ENCODE measurements at regions not wholly inside any gene's neighbourhood (a gene's known extent, or its start where the extent isn't known, plus 50 kb on each side); places are given as distances from the start of the nearest gene placed in this dataset.

DNA sequence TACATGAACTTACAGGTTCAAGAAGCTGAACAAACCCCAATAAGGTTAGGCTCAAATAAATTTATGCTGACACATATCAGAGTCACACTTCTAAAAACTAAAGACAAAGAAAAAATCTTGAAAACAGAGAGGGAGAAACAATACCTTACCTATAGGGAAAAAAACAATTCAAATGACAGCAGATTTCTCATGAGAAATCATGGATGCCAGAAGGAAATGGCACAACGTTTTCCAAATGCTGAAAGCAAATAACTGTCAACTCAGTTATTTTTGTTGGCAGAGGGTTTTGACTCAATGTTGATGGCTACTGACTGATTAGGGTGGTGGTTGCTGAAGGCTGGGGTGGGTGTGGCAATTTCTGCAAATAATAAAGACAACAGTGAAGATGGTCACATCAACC, 239.4 kb downstream of the ARHGAP12 start:
- Mint-ChIP-seq H3K36me3 (no peaks in the 10 kb centered on the region), H3K27ac (no peak overlapping the region), H3K27me3 (ENCODE audit: low read depth in 2 of 2) (no peaks in the 10 kb centered on the region), H3K4me3 (no peak overlapping the region), H3K9me3 (peaks cover 3 to 6% of the 10 kb centered on the region in 2 donors), H3K4me1 (no peaks in the 10 kb centered on the region)
- H3K27ac ChIP-seq (ENCODE audit: low read length): no peak overlapping the region
- ATAC-seq (no peak), DNase-seq (no peak)
- no peaks in the 10 kb centered on the region for H3K4me1 ChIP-seq (ENCODE audit: control insufficient read depth, insufficient read depth, low read length)
- no peaks in the 10 kb centered on the region for H3K9me3 ChIP-seq (ENCODE audit: control insufficient read depth, insufficient read depth, low read length)
- no peaks in the 10 kb centered on the region for H3K27me3 ChIP-seq (ENCODE audit: control insufficient read depth, insufficient read depth, low read length)
- intact Hi-C loops (cut with micrococcal nuclease): no loop called here
- 75% methylated on average over 1 of the region's 1 CpG for WGBS (ENCODE audit: insufficient coverage)
- H3K4me3 ChIP-seq (ENCODE audit: low read length): no peak overlapping the region
- TF ChIP-seq, protein P1, sequence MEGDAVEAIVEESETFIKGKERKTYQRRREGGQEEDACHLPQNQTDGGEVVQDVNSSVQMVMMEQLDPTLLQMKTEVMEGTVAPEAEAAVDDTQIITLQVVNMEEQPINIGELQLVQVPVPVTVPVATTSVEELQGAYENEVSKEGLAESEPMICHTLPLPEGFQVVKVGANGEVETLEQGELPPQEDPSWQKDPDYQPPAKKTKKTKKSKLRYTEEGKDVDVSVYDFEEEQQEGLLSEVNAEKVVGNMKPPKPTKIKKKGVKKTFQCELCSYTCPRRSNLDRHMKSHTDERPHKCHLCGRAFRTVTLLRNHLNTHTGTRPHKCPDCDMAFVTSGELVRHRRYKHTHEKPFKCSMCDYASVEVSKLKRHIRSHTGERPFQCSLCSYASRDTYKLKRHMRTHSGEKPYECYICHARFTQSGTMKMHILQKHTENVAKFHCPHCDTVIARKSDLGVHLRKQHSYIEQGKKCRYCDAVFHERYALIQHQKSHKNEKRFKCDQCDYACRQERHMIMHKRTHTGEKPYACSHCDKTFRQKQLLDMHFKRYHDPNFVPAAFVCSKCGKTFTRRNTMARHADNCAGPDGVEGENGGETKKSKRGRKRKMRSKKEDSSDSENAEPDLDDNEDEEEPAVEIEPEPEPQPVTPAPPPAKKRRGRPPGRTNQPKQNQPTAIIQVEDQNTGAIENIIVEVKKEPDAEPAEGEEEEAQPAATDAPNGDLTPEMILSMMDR (IDR thresholded peaks at IDR 0.05): no peak
- no peaks in the 10 kb centered on the region for H3K36me3 ChIP-seq (ENCODE audit: control insufficient read depth, insufficient read depth, low read length)

DNA sequence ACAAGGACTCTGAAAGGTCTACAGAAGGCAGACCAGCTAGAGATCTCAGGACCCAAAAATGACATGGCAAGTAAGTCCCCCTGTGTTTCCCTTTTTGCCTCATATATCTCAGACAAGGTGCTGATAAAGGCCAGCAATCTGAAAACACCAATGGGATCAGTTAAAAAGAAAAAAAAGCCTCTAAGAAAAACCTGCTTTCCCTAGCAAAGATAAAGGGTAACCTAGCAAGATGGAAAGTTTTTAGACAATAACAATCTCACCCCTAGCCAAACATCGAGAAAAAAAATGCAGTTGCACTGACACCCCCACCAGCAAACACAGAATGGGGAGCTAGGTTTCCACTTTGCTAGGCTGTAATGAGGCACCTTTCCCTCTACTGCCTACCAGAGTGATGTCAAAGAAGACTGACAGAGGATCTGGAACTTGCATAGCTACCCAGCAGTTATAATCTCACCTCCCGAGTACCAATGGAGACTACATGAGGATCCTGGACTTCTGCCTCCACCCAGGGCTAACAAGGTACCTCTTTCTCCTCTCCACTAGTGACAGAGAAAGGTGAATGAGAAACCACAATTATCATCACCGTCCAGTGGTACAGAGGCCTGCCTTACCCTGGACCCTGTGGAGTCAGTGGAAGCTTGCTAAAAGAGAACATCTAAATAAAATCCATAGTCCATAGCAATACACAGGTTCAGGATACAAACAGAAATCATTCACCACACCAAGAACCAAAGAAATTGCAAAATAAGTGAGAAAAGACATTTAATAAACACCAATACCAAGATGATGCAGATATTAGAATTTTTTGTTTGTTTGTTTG, 240.8 kb downstream of the ARHGAP12 start:
- DNase-seq: no peak
- ATAC-seq: peak in 1 of 3 donors; percentile 34
- Histone ChIP-seq H3K36me3 (ENCODE audit: control insufficient read depth, insufficient read depth, low read length) (no peaks in the 10 kb centered on the region), H3K4me1 (ENCODE audit: control insufficient read depth, insufficient read depth, low read length) (no peaks in the 10 kb centered on the region), H3K9me3 (ENCODE audit: control insufficient read depth, insufficient read depth, low read length) (no peaks in the 10 kb centered on the region), H3K27me3 (ENCODE audit: control insufficient read depth, insufficient read depth, low read length) (no peaks in the 10 kb centered on the region), H3K27ac (ENCODE audit: low read length) (no peak overlapping the region), H3K4me3 (ENCODE audit: low read length) (no peak overlapping the region)
- Mint-ChIP-seq H3K4me1 (no peaks in the 10 kb centered on the region), H3K27me3 (ENCODE audit: low read depth in 2 of 2) (no peaks in the 10 kb centered on the region), H3K9me3 (peaks cover 9 to 12% of the 10 kb centered on the region in 2 donors), H3K4me3 (no peak overlapping the region), H3K27ac (no peak overlapping the region), H3K36me3 (peaks cover 10% of the 10 kb centered on the region)
- intact Hi-C loops (cut with micrococcal nuclease): no loop called here
- 96% methylated on average over 3 of the region's 3 CpGs for WGBS (ENCODE audit: insufficient coverage)
- TF ChIP-seq, protein P1 (IDR thresholded peaks at IDR 0.05): no peak

DNA sequence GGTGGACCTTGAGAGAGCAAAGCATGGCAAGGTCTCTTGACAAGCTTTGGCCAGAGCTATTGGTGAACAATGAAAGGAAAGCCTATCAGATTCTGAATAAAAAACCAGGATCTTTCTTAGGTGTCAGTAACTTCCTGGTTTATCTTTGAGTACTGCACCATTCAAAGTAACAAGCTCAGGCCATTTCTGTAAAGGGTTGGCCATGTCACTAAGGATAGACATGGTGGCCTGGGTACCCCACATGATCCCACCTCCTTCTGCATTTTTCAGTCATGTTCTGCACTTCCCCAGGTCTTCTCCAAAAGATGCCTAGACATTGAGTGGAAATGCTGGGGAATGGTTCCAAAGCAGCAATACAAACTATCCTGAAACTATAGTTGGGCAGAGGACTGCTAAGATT, 242.0 kb downstream of the ARHGAP12 start:
- Mint-ChIP-seq H3K4me1 (no peaks in the 10 kb centered on the region), H3K9me3 (peaks cover 15% of the 10 kb centered on the region in 2 donors), H3K27me3 (ENCODE audit: low read depth in 2 of 2) (peaks cover 0 to 4% of the 10 kb centered on the region in 2 donors), H3K4me3 (no peak overlapping the region), H3K36me3 (peaks cover 10% of the 10 kb centered on the region), H3K27ac (no peak overlapping the region)
- no peaks in the 10 kb centered on the region for H3K36me3 ChIP-seq (ENCODE audit: control insufficient read depth, insufficient read depth, low read length)
- ATAC-seq: no peak
- H3K27ac ChIP-seq (ENCODE audit: low read length): no peak overlapping the region
- intact Hi-C loops (cut with micrococcal nuclease): no loop called here
- no peaks in the 10 kb centered on the region for H3K4me1 ChIP-seq (ENCODE audit: control insufficient read depth, insufficient read depth, low read length)
- H3K4me3 ChIP-seq (ENCODE audit: low read length): no peak overlapping the region
- TF ChIP-seq, protein P1 (IDR thresholded peaks at IDR 0.05): no peak
- peaks cover 2% of the 10 kb centered on the region for H3K9me3 ChIP-seq (ENCODE audit: control insufficient read depth, insufficient read depth, low read length)
- no peaks in the 10 kb centered on the region for H3K27me3 ChIP-seq (ENCODE audit: control insufficient read depth, insufficient read depth, low read length)
- no peak for DNase-seq

DNA sequence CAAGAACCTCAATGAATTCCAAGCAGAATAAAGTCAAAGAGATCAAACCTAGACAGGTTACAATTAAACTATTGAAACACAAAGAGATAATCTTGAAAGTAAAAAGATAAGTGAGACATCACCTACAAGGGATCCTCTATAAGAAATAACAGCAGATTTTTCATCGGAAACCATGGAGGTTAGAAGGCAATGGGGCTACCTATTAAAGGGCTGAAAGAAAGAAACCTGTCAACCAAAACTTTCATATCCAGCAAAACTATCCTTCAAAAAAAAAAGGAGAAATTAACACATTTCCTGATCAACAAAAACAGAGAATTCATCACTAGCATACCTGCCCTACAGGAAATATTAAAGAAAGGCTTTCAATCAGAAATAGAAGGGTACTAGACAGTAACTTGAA, 244.9 kb downstream of the ARHGAP12 start:
- Histone ChIP-seq H3K27me3 (ENCODE audit: control insufficient read depth, insufficient read depth, low read length) (no peaks in the 10 kb centered on the region), H3K4me3 (ENCODE audit: low read length) (no peak overlapping the region), H3K36me3 (ENCODE audit: control insufficient read depth, insufficient read depth, low read length) (no peaks in the 10 kb centered on the region), H3K9me3 (ENCODE audit: control insufficient read depth, insufficient read depth, low read length) (peaks cover 2% of the 10 kb centered on the region), H3K4me1 (ENCODE audit: control insufficient read depth, insufficient read depth, low read length) (no peaks in the 10 kb centered on the region), H3K27ac (ENCODE audit: low read length) (no peak overlapping the region)
- DNase-seq (no peak), ATAC-seq (no peak)
- Mint-ChIP-seq H3K9me3 (peaks cover 15% of the 10 kb centered on the region in 2 donors), H3K36me3 (peaks cover 10% of the 10 kb centered on the region), H3K4me3 (no peak overlapping the region), H3K4me1 (no peaks in the 10 kb centered on the region), H3K27ac (no peak overlapping the region), H3K27me3 (ENCODE audit: low read depth in 2 of 2) (peaks cover 0 to 4% of the 10 kb centered on the region in 2 donors)
- TF ChIP-seq, protein P1 (IDR thresholded peaks at IDR 0.05): no peak
- intact Hi-C loops (cut with micrococcal nuclease): no loop called here
- 80% methylated on average over 1 of the region's 1 CpG for WGBS (ENCODE audit: insufficient coverage)
